Esophagus muscularis mucosa (tissue), 4 donors: ENCODE measurements at regions not wholly inside any gene's neighbourhood (a gene's known extent, or its start where the extent isn't known, plus 50 kb on each side); places are given as distances from the start of the nearest gene placed in this dataset.

Source experiments
- DNase-seq: peaks from one replicate; pipeline ENCODE4 v3.0.0-alpha.2; 2017; ENCODE audit errors: extremely low spot score
- H3K27ac ChIP-seq, 4 donors: fragments of 200-600 bp; sonication (generic); replicated peaks in 1 of 4; 1 replicate in 3 of 4; 2 replicates in 1 of 4; pipeline ENCODE4 v1.5.1; 2016 to 2019; ENCODE audit warnings: mild to moderate bottlenecking in 1 of 4
- H3K27me3 ChIP-seq, 4 donors: fragments of 200-600 bp; sonication (generic); one replicate each; pipeline versions ENCODE4 v1.5.1 to v1.6.0; 2016 to 2019
- H3K36me3 ChIP-seq, 4 donors: fragments of 200-600 bp; sonication (generic); one replicate each; pipeline ENCODE4 v1.5.1; 2016 to 2019
- H3K4me1 ChIP-seq, 4 donors: fragments of 200-600 bp; sonication (generic); one replicate each; pipeline ENCODE4 v1.5.1; 2016 to 2019
- H3K4me3 ChIP-seq, 4 donors: fragments of 200-600 bp; sonication (generic); 1 replicate in 2 of 4; 2 replicates in 2 of 4; pipeline ENCODE4 v1.5.1; 2016 to 2019; ENCODE audit warnings: mild to moderate bottlenecking in 4 of 4, moderate library complexity in 1 of 4
- H3K9me3 ChIP-seq, 4 donors: fragments of 200-600 bp; sonication (generic); 1 replicate in 3 of 4; 2 replicates in 1 of 4; pipeline ENCODE4 v1.5.1; 2016 to 2019
- CTCF ChIP-seq, 3 experiments: fragments of 200-600 bp in 2 of 3; fragments of 450-650 bp in 1 of 3; sonication (generic) in 2 of 3; IDR thresholded peaks; one replicate each; pipeline ENCODE4 v1.5.1; 2017 to 2019; ENCODE audit warnings: antibody characterized with exemption in 3 of 3, mild to moderate bottlenecking in 2 of 3, moderate library complexity in 1 of 3
- EP300 ChIP-seq: sonication (generic); formaldehyde crosslinking; IDR thresholded peaks from one replicate; pipeline ENCODE4 v1.6.1; 2017; ENCODE audit warnings: antibody characterized with exemption
- POLR2A ChIP-seq: fragments of 450-650 bp; IDR thresholded peaks from one replicate; pipeline ENCODE4 v1.6.1; 2017; ENCODE audit warnings: antibody characterized with exemption, moderate library complexity, mild to moderate bottlenecking, low read depth
- POLR2AphosphoS5 ChIP-seq, 2 donors: sonication (generic); formaldehyde crosslinking; IDR thresholded peaks; one replicate each; pipeline ENCODE4 v1.6.1; 2017; ENCODE audit warnings: antibody characterized with exemption in 2 of 2
- WGBS: methylation state at CpG from one replicate; pipeline ENCODE4 v1.1.5; 2018; 5-methylcytosine and 5-hydroxymethylcytosine counted together
- intact Hi-C: fragments of 100-400 bp; cut with DNase I; formaldehyde crosslinking; loops from one replicate; pipeline ENCODE4 v1.15.1; 2023

GRCh38 chr4:25523405-25523804 lies 132.2 kb upstream of the SLC34A2 start:
- Histone ChIP-seq H3K36me3 (no peaks in the 10 kb centered on the region), H3K9me3 (no peaks in the 10 kb centered on the region), H3K4me1 (no peaks in the 10 kb centered on the region), H3K4me3 (no peak overlapping the region), H3K27ac (no peak overlapping the region), H3K27me3 (peaks cover 0 to 6% (median 0%) of the 10 kb centered on the region in 4 donors)
- intact Hi-C loops = no loop called here
- DNase-seq = no peak
- WGBS = 59% methylated on average over 4 of the region's 4 CpGs
- TF ChIP-seq CTCF (IDR thresholded peaks at IDR 0.05) = no peak
- no peak for TF ChIP-seq POLR2AphosphoS5 (IDR thresholded peaks at IDR 0.05)
- TF ChIP-seq POLR2A = no peak
- TF ChIP-seq EP300 = no peak

- TF ChIP-seq EP300 (no peak), CTCF (IDR thresholded peaks at IDR 0.05) (no peak), POLR2AphosphoS5 (IDR thresholded peaks at IDR 0.05) (no peak), POLR2A (no peak)
- DNase-seq = no peak
- H3K27me3 ChIP-seq = peaks cover 0 to 6% (median 0%) of the 10 kb centered on the region in 4 donors
- WGBS = 71% methylated on average over 2 of the region's 2 CpGs
- H3K4me3 ChIP-seq = no peak overlapping the region
- H3K9me3 ChIP-seq = no peaks in the 10 kb centered on the region
- H3K36me3 ChIP-seq = no peaks in the 10 kb centered on the region
- intact Hi-C loops = no loop called here
- no peaks in the 10 kb centered on the region for H3K4me1 ChIP-seq
- H3K27ac ChIP-seq = no peak overlapping the region
Observed at GRCh38 chr4:25524663-25525062, 131.0 kb upstream of the SLC34A2 start.

GRCh38 chr4:25525896-25526295 lies 129.8 kb upstream of the SLC34A2 start:
- no peak overlapping the region for H3K4me3 ChIP-seq
- WGBS = 80% methylated on average over 6 of the region's 6 CpGs

GRCh38 chr4:25527034-25527433 lies 128.6 kb upstream of the SLC34A2 start:
- H3K27me3 ChIP-seq = no peaks in the 10 kb centered on the region
- 95% methylated on average over 1 of the region's 1 CpG for WGBS
- H3K9me3 ChIP-seq = no peaks in the 10 kb centered on the region
- TF ChIP-seq POLR2A (no peak), CTCF (IDR thresholded peaks at IDR 0.05) (no peak), EP300 (no peak), POLR2AphosphoS5 (IDR thresholded peaks at IDR 0.05) (no peak)
- H3K4me1 ChIP-seq = no peaks in the 10 kb centered on the region
- intact Hi-C loops = no loop called here
- no peak overlapping the region for H3K4me3 ChIP-seq
- no peak overlapping the region for H3K27ac ChIP-seq
- DNase-seq = no peak
- no peaks in the 10 kb centered on the region for H3K36me3 ChIP-seq

More at GRCh38 chr4:25525896-25526295, 129.8 kb upstream of the SLC34A2 start:
- intact Hi-C loops = no loop called here
- Histone ChIP-seq H3K9me3 (no peaks in the 10 kb centered on the region), H3K36me3 (no peaks in the 10 kb centered on the region), H3K27ac (no peak overlapping the region), H3K27me3 (peaks cover 0 to 6% (median 0%) of the 10 kb centered on the region in 4 donors), H3K4me1 (no peaks in the 10 kb centered on the region)
- DNase-seq = no peak
- TF ChIP-seq CTCF (IDR thresholded peaks at IDR 0.05) (no peak), POLR2AphosphoS5 (IDR thresholded peaks at IDR 0.05) (no peak), POLR2A (no peak), EP300 (no peak)

GRCh38 chr4:25528391-25528790 lies 127.3 kb upstream of the SLC34A2 start:
- TF ChIP-seq POLR2A (no peak), CTCF (IDR thresholded peaks at IDR 0.05) (no peak), EP300 (no peak), POLR2AphosphoS5 (IDR thresholded peaks at IDR 0.05) (no peak)

More at GRCh38 chr4:25528391-25528790, 127.3 kb upstream of the SLC34A2 start:
- Histone ChIP-seq H3K36me3 (no peaks in the 10 kb centered on the region), H3K4me3 (no peak overlapping the region), H3K9me3 (no peaks in the 10 kb centered on the region), H3K27me3 (no peaks in the 10 kb centered on the region), H3K27ac (no peak overlapping the region), H3K4me1 (no peaks in the 10 kb centered on the region)
- WGBS = 96% methylated on average over 14 of the region's 14 CpGs
- intact Hi-C loops = no loop called here
- DNase-seq = no peak
